Activated B cell treated with CpG ODN at 0.5 μM for 24 hours (primary cell): ENCODE measurements at regions not wholly inside any gene's neighbourhood (a gene's known extent, or its start where the extent isn't known, plus 50 kb on each side); places are given as distances from the start of the nearest gene placed in this dataset.

Source experiments
- ATAC-seq: fragments of 200-7000 bp; cut with Tn5 transposase; one replicate; pipeline ENCODE4 v1.10.0; 2021; ENCODE audit warnings: low read depth, mild to moderate bottlenecking, moderate library complexity
- CTCF ChIA-PET: fragments of 350-600 bp; sonication (Branson Sonifier 250); formaldehyde crosslinking; loops from one replicate; lab custom pipeline; 2021; ENCODE audit warnings: antibody characterized with exemption; lab: Charles Lee
- POLR2A ChIA-PET: fragments of 350-600 bp; sonication (Branson Sonifier 250); formaldehyde crosslinking; loops from one replicate; lab custom pipeline; 2021; ENCODE audit warnings: antibody characterized with exemption; lab: Charles Lee
- DNase-seq: peaks from one replicate; pipeline ENCODE4 v3.0.0; 2022
- H3K27ac Mint-ChIP-seq: one replicate; pipeline ENCODE4 v1.8.0; 2020; ENCODE audit warnings: mixed read lengths
- H3K27me3 Mint-ChIP-seq: one replicate; pipeline ENCODE4 v1.8.0; 2021; ENCODE audit warnings: mixed read lengths
- H3K36me3 Mint-ChIP-seq: one replicate; pipeline ENCODE4 v1.8.0; 2021; ENCODE audit warnings: low read depth, mixed read lengths
- H3K4me1 Mint-ChIP-seq: one replicate; pipeline ENCODE4 v1.8.0; 2021; ENCODE audit warnings: mixed read lengths
- H3K4me3 Mint-ChIP-seq: one replicate; pipeline ENCODE4 v1.8.0; 2020; ENCODE audit warnings: mild to moderate bottlenecking, mixed read lengths
- H3K9me3 Mint-ChIP-seq: one replicate; pipeline ENCODE4 v1.8.0; 2020; ENCODE audit warnings: mixed read lengths
- CTCF ChIP-seq: fragments of 200-600 bp; IDR thresholded peaks from one replicate; pipeline ENCODE4 v1.8.0; 2022; ENCODE audit warnings: antibody characterized with exemption, mild to moderate bottlenecking
- intact Hi-C: fragments of 100-400 bp; cut with micrococcal nuclease; formaldehyde crosslinking; loops from one replicate; pipeline ENCODE4 v1.15.1; 2024

DNA sequence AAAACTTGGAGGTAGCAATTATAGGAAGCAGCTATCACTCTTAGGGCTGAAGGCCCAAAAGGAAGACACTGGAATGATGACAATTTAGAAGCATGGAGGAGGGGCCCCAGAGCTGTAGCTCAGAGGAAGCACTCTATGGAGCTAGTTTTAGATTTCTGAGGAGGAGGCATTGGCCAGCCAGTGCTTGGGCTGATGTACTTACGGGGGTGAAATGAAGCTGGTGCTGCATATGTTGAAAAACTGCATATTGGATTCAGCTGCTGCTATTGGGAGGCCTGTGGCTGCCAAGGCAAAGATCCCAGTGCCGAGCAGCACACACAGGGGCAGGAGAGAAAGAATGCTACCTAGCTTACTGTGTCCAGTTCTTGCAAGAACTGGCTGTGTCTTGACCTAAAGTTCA is 53.9 kb upstream of the HMHB1 start:
- Mint-ChIP-seq H3K4me1 (no peaks in the 10 kb centered on the region), H3K4me3 (no peak overlapping the region), H3K27ac (no peak overlapping the region), H3K27me3 (no peaks in the 10 kb centered on the region), H3K36me3 (no peaks in the 10 kb centered on the region), H3K9me3 (no peaks in the 10 kb centered on the region)
- ChIA-PET CTCF (no interaction called here), POLR2A (no interaction called here)
- no peak for TF ChIP-seq CTCF
- DNase-seq (no peak), ATAC-seq (no peak)
- intact Hi-C loops, result no loop called here

DNA sequence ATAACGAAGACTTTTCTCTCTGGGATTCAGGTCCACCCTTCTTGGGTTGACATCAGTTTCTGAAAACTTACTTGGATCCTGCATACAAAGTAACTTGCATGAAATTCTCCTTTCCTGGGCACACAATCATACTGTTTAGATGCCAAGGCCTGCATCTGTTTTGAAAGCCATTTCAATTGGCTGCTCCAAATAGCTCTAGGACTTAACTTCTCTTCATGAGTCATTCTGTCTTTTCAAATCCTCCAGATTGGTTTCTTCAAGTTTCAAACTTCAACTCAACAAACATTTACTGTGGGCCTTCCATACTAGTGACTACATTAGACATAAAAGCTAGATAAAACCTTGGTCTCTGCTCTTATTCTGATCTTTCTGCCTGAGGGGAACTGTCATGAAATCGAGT is 54.8 kb upstream of the HMHB1 start:
- no peak for ATAC-seq
- H3K4me3 Mint-ChIP-seq, result no peak overlapping the region
- H3K27me3 Mint-ChIP-seq, result no peaks in the 10 kb centered on the region
- no peak overlapping the region for H3K27ac Mint-ChIP-seq
- intact Hi-C loops, result no loop called here
- H3K4me1 Mint-ChIP-seq, result no peaks in the 10 kb centered on the region
- no peak for TF ChIP-seq CTCF
- CTCF ChIA-PET, result no interaction called here
- no peak for DNase-seq
- POLR2A ChIA-PET, result no interaction called here
- H3K36me3 Mint-ChIP-seq, result no peaks in the 10 kb centered on the region
- H3K9me3 Mint-ChIP-seq, result no peaks in the 10 kb centered on the region

GRCh38 chr5:143755966-143756365 is 56.0 kb upstream of the HMHB1 start:
- no peaks in the 10 kb centered on the region for H3K27me3 Mint-ChIP-seq
- POLR2A ChIA-PET, result no interaction called here
- no peak overlapping the region for H3K27ac Mint-ChIP-seq
- ATAC-seq, result no peak
- H3K9me3 Mint-ChIP-seq, result no peaks in the 10 kb centered on the region
- intact Hi-C loops, result no loop called here
- CTCF ChIA-PET, result no interaction called here
- no peaks in the 10 kb centered on the region for H3K36me3 Mint-ChIP-seq
- no peak for DNase-seq
- no peaks in the 10 kb centered on the region for H3K4me1 Mint-ChIP-seq
- no peak overlapping the region for H3K4me3 Mint-ChIP-seq
- no peak for TF ChIP-seq CTCF

DNA sequence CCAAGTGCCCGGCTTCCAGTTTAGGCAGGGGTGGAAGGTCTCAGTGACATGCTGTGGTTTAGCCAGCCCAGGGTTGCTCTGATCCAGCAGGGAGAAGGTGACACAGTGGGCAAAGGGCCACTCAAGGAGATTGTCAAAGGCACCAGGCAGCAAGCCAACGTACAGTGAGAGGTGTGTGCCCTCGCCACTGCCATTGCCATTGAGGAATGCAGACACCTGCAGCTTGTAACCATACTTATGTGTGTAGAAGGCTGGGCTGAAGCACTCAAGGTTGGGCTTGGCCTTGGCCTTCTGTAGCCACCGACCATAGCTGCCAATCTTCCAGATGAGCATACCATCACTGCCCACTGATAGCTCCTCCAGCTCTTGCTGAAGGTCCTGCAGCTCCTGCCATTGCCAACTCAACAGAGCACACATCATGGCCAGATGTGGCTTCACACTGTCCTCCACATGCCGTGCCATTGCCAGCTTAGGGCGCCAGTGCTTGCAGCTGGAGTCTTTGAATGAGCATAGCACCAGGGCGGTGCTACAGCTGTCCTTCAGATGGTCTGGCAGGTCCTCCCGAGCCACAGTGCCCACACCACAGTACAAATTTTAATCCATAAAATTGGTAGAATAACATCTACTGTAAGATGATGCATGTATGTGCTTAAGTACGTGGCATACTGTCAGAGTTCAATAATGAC is 59.7 kb upstream of the HMHB1 start:
- ATAC-seq, result no peak
- H3K27ac Mint-ChIP-seq, result no peak overlapping the region
- H3K36me3 Mint-ChIP-seq, result no peaks in the 10 kb centered on the region
- no peak for DNase-seq
- no peak overlapping the region for H3K4me3 Mint-ChIP-seq
- CTCF ChIA-PET, result no interaction called here
- no peaks in the 10 kb centered on the region for H3K9me3 Mint-ChIP-seq
- no peaks in the 10 kb centered on the region for H3K4me1 Mint-ChIP-seq
- POLR2A ChIA-PET, result no interaction called here
- TF ChIP-seq CTCF, result no peak
- intact Hi-C loops, result no loop called here
- H3K27me3 Mint-ChIP-seq, result no peaks in the 10 kb centered on the region

DNA sequence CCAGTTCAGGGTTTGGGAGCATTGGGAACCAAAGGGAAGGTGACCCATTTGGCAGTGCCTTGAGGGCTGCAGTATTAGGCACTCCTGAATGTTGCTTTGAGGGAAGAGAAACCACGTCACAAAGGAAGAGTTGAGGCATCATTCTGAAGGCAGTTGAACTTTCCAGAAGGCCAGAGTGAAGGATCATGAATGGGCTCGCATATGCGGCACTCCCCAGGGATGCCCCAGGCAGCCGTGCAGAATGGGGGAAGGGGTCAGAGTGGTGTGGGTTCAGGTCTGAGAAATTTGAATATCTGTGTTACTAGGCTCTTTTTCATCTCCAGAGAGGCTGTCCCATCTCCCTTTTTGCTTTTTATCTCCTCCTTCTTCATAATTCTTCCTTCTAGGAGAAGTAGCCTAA is 60.6 kb upstream of the HMHB1 start:
- Mint-ChIP-seq H3K27ac (no peak overlapping the region), H3K9me3 (no peaks in the 10 kb centered on the region), H3K36me3 (no peaks in the 10 kb centered on the region), H3K4me3 (no peak overlapping the region), H3K27me3 (no peaks in the 10 kb centered on the region), H3K4me1 (no peaks in the 10 kb centered on the region)
- ChIA-PET POLR2A (no interaction called here), CTCF (no interaction called here)
- intact Hi-C loops, result no loop called here
- no peak for DNase-seq
- no peak for TF ChIP-seq CTCF
- ATAC-seq, result no peak
